ENCODE measurements at regions not wholly inside any gene's neighbourhood (a gene's known extent, or its start where the extent isn't known, plus 50 kb on each side); places are given as distances from the start of the nearest gene placed in this dataset.

GRCh38 chr18:29156531-29156930 lies 979.6 kb upstream of the CDH2 start:
- TF ChIP-seq CTCF (tag by site-specific recombination; IDR thresholded peaks at IDR 0.05), result no peak
- TF ChIP-seq ZNF707 (tag by site-specific recombination; IDR thresholded peaks at IDR 0.05), result no peak
- no peak for TF ChIP-seq INSM2 (tag by site-specific recombination; IDR thresholded peaks at IDR 0.05)
- no peak for TF ChIP-seq KLF16 (tag by site-specific recombination; IDR thresholded peaks at IDR 0.05)
- no peak for TF ChIP-seq ZNF23 (tag by site-specific recombination; IDR thresholded peaks at IDR 0.05; ENCODE audit: borderline replicate concordance)
- no peak for TF ChIP-seq GLIS1 (tag by site-specific recombination; IDR thresholded peaks at IDR 0.05)
- TF ChIP-seq HOXC10 (CRISPR knock-in tag; IDR thresholded peaks at IDR 0.05), result no peak
- TF ChIP-seq REST (tag by site-specific recombination; IDR thresholded peaks at IDR 0.05), result no peak
- no peak for TF ChIP-seq ZNF701 (tag by site-specific recombination; IDR thresholded peaks at IDR 0.05)
- TF ChIP-seq ZNF792 (tag by site-specific recombination; IDR thresholded peaks at IDR 0.05), result no peak
- TF ChIP-seq ZNF324 (tag by site-specific recombination; IDR thresholded peaks at IDR 0.05), result no peak
- TF ChIP-seq PRDM1 (tag by site-specific recombination; IDR thresholded peaks at IDR 0.05), result no peak
- TF ChIP-seq ZNF335 (tag by site-specific recombination; conservative IDR thresholded peaks at IDR 0.05), result no peak
- TF ChIP-seq ZNF830 (tag by site-specific recombination; IDR thresholded peaks at IDR 0.05; ENCODE audit: low read depth), result no peak
